Esophagus muscularis mucosa (tissue), 3 donors: ENCODE measurements at regions not wholly inside any gene's neighbourhood (a gene's known extent, or its start where the extent isn't known, plus 50 kb on each side); places are given as distances from the start of the nearest gene placed in this dataset.

Source experiments
- CTCF ChIP-seq, 3 experiments: fragments of 200-600 bp in 2 of 3; fragments of 450-650 bp in 1 of 3; sonication (generic) in 2 of 3; IDR thresholded peaks; one replicate each; pipeline ENCODE4 v1.5.1; 2017 to 2019; ENCODE audit warnings: antibody characterized with exemption in 3 of 3, mild to moderate bottlenecking in 2 of 3, moderate library complexity in 1 of 3
- POLR2AphosphoS5 ChIP-seq, 2 donors: sonication (generic); formaldehyde crosslinking; IDR thresholded peaks; one replicate each; pipeline ENCODE4 v1.6.1; 2017; ENCODE audit warnings: antibody characterized with exemption in 2 of 2

- no peak for TF ChIP-seq CTCF (IDR thresholded peaks at IDR 0.05)
- TF ChIP-seq POLR2AphosphoS5 (IDR thresholded peaks at IDR 0.05): no peak
Measured at GRCh38 chr7:13258386-13258785, 571.0 kb downstream of the ARL4A start.
